NB4 (cell line): ENCODE measurements at regions not wholly inside any gene's neighbourhood (a gene's known extent, or its start where the extent isn't known, plus 50 kb on each side); places are given as distances from the start of the nearest gene placed in this dataset.

Experiments
- DNase-seq: peaks from one replicate; pipeline ENCODE4 v3.0.0; 2010; ENCODE audit warnings: low read depth
- H3K4me3 ChIP-seq: one replicate; pipeline ENCODE4 v1.5.1; 2011; ENCODE audit warnings: mild to moderate bottlenecking, low read depth, low read length, moderate library complexity
- CTCF ChIP-seq: IDR thresholded peaks from one replicate; pipeline ENCODE4 v1.5.1; 2012; ENCODE audit warnings: low read depth, low read length
- MAX ChIP-seq: IDR thresholded peaks from 2 replicates; pipeline ENCODE4 v1.6.1; 2011; ENCODE audit warnings: low read depth, low read length
- MYC ChIP-seq: IDR thresholded peaks from 2 replicates; pipeline ENCODE4 v1.6.1; 2011; ENCODE audit warnings: low read depth, low read length
- POLR2A ChIP-seq: IDR thresholded peaks from 2 replicates; pipeline ENCODE4 v1.6.1; 2011; ENCODE audit warnings: mild to moderate bottlenecking; ENCODE audit not compliant: insufficient read length; ENCODE audit errors: extremely low read depth

GRCh38 chr1:60639287-60639686 is 443.1 kb upstream of the NFIA start:
- TF ChIP-seq MAX (no peak), CTCF (no peak), MYC (no peak), POLR2A (no peak)
- no peak overlapping the region for H3K4me3 ChIP-seq
- no peak for DNase-seq

GRCh38 chr1:60637651-60638050 is 444.7 kb upstream of the NFIA start:
- H3K4me3 ChIP-seq, result no peak overlapping the region
- DNase-seq, result no peak
- TF ChIP-seq POLR2A (no peak), CTCF (no peak)

- no peak for DNase-seq
- no peak for TF ChIP-seq MAX
- no peak overlapping the region for H3K4me3 ChIP-seq
These were observed 445.4 kb upstream of the NFIA start for GRCh38 chr1:60636946-60637345.

GRCh38 chr1:60634106-60634505 is 448.3 kb upstream of the NFIA start:
- H3K4me3 ChIP-seq, result no peak overlapping the region
- TF ChIP-seq MAX (no peak), POLR2A (no peak), CTCF (no peak), MYC (no peak)

GRCh38 chr1:60622486-60622885 is 459.9 kb upstream of the NFIA start:
- TF ChIP-seq MYC (no peak), MAX (no peak), CTCF (no peak), POLR2A (no peak)
- no peak overlapping the region for H3K4me3 ChIP-seq
- DNase-seq, result no peak

More at GRCh38 chr1:60634106-60634505, 448.3 kb upstream of the NFIA start:
- DNase-seq, result no peak

- no peak for DNase-seq
- H3K4me3 ChIP-seq, result no peak overlapping the region
- TF ChIP-seq MYC (no peak), CTCF (no peak), MAX (no peak), POLR2A (no peak)
These were observed 461.0 kb upstream of the NFIA start for GRCh38 chr1:60621368-60621851.

- TF ChIP-seq CTCF (no peak), POLR2A (no peak), MYC (no peak), MAX (no peak)
- DNase-seq, result no peak
- no peak overlapping the region for H3K4me3 ChIP-seq
These were observed 462.3 kb upstream of the NFIA start for GRCh38 chr1:60620087-60620486.
